Naive thymus-derived CD4-positive, alpha-beta T cell (primary cell): ENCODE measurements at regions not wholly inside any gene's neighbourhood (a gene's known extent, or its start where the extent isn't known, plus 50 kb on each side); places are given as distances from the start of the nearest gene placed in this dataset.

Experiments
- ATAC-seq: fragments of 150-1000 bp; cut with Tn5 transposase; 2 replicates; pipeline ENCODE4 v1.10.0; 2021; ENCODE audit warnings: mild to moderate bottlenecking, moderate library complexity
- CTCF ChIA-PET: fragments of 350-600 bp; sonication (Branson Sonifier 250); formaldehyde crosslinking; loops from one replicate; lab custom pipeline; 2021; ENCODE audit warnings: antibody characterized with exemption; lab: Charles Lee
- POLR2A ChIA-PET: fragments of 350-600 bp; sonication (Branson Sonifier 250); formaldehyde crosslinking; loops from one replicate; lab custom pipeline; 2021; ENCODE audit warnings: antibody characterized with exemption, inconsistent platforms; lab: Charles Lee
- DNase-seq, 9 donors: peaks; one replicate each; pipeline versions ENCODE4 v3.0.0 to v3.0.0-alpha.2; 2020 to 2022; ENCODE audit warnings: mixed read lengths in 1 of 9
- H3K27ac ChIP-seq: one replicate; pipeline ENCODE4 v1.7.0; 2013; ENCODE audit warnings: mild to moderate bottlenecking, low read depth, low read length, moderate library complexity
- H3K27me3 ChIP-seq, 2 donors: one replicate each; pipeline ENCODE4 v1.7.0; 2013; ENCODE audit warnings: low read length in 2 of 2, mild to moderate bottlenecking in 2 of 2, moderate library complexity in 2 of 2; ENCODE audit not compliant: control insufficient read depth in 2 of 2, insufficient read depth in 2 of 2
- H3K36me3 ChIP-seq, 3 experiments: 1 replicate in 2 of 3; 2 replicates in 1 of 3; pipeline ENCODE4 v1.7.0; 2013; ENCODE audit warnings: low read length in 3 of 3, mild to moderate bottlenecking in 3 of 3, moderate library complexity in 1 of 3; ENCODE audit not compliant: insufficient read depth in 3 of 3, control insufficient read depth in 2 of 3
- H3K4me1 ChIP-seq, 2 donors: one replicate each; pipeline ENCODE4 v1.7.0; 2013; ENCODE audit warnings: low read length in 2 of 2, mild to moderate bottlenecking in 2 of 2, moderate library complexity in 1 of 2; ENCODE audit not compliant: control insufficient read depth in 2 of 2, insufficient read depth in 2 of 2
- H3K4me3 ChIP-seq: 2 replicates; pipeline ENCODE4 v1.7.0; 2013; ENCODE audit warnings: mild to moderate bottlenecking, low read length
- H3K9me3 ChIP-seq, 3 experiments: 1 replicate in 2 of 3; 2 replicates in 1 of 3; pipeline ENCODE4 v1.7.0; 2013; ENCODE audit warnings: low read length in 3 of 3; ENCODE audit not compliant: control insufficient read depth in 2 of 3
- H3K27ac Mint-ChIP-seq, 9 donors: one replicate each; pipeline ENCODE4 v1.8.0; 2020 to 2022; ENCODE audit warnings: mixed read lengths in 9 of 9, mild to moderate bottlenecking in 8 of 9, moderate library complexity in 5 of 9, inconsistent platforms in 2 of 9
- H3K27me3 Mint-ChIP-seq, 5 donors: one replicate each; pipeline ENCODE4 v1.8.0; 2021 to 2022; ENCODE audit warnings: mixed read lengths in 5 of 5, mild to moderate bottlenecking in 1 of 5
- H3K36me3 Mint-ChIP-seq, 5 donors: one replicate each; pipeline ENCODE4 v1.8.0; 2020 to 2022; ENCODE audit warnings: mixed read lengths in 5 of 5, mild to moderate bottlenecking in 3 of 5, inconsistent platforms in 1 of 5
- H3K4me1 Mint-ChIP-seq, 7 donors: one replicate each; pipeline ENCODE4 v1.8.0; 2020 to 2022; ENCODE audit warnings: mixed read lengths in 7 of 7, mild to moderate bottlenecking in 3 of 7, inconsistent platforms in 1 of 7
- H3K4me3 Mint-ChIP-seq, 10 donors: one replicate each; pipeline ENCODE4 v1.8.0; 2020 to 2022; ENCODE audit warnings: mild to moderate bottlenecking in 10 of 10, mixed read lengths in 10 of 10, moderate library complexity in 6 of 10, inconsistent platforms in 2 of 10
- H3K9me3 Mint-ChIP-seq, 11 donors: one replicate each; pipeline ENCODE4 v1.8.0; 2020 to 2022; ENCODE audit warnings: mixed read lengths in 11 of 11, mild to moderate bottlenecking in 4 of 11, inconsistent platforms in 1 of 11, moderate library complexity in 1 of 11
- intact Hi-C, 2 donors: fragments of 100-400 bp; cut with micrococcal nuclease; formaldehyde crosslinking; loops; one replicate each; pipeline ENCODE4 v1.15.1; 2023

DNA sequence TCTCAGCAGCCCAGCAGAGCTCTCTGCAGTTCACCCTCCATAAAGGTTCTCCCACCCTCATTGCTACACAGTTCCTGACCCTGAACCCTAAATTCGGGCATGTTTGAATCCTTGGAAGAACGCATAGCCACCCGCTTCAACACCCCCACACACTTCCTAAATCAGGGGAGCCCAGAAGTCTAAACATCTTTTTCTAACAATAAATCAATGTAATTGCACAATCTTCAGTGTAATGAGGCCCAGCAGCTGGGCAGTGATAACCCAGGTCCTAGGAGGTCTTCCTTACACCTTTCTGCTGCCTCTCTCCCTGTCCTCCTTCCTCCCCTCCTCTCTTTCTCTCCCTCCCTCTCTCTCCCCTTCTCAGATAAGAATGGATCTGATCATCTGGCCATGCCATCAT is 88.0 kb downstream of the IRX2 start:
- no peaks in the 10 kb centered on the region for H3K4me1 ChIP-seq
- Mint-ChIP-seq H3K4me3 (no peak overlapping the region), H3K4me1 (no peaks in the 10 kb centered on the region), H3K9me3 (peaks cover 0 to 6% (median 0%) of the 10 kb centered on the region in 11 donors), H3K27me3 (peaks cover 0 to 14% (median 7%) of the 10 kb centered on the region in 5 donors), H3K27ac (no peak overlapping the region), H3K36me3 (no peaks in the 10 kb centered on the region)
- no peak overlapping the region for H3K27ac ChIP-seq
- H3K4me3 ChIP-seq: no peak overlapping the region
- no peak for DNase-seq
- ChIA-PET POLR2A (no interaction called here), CTCF (no interaction called here)
- H3K36me3 ChIP-seq: no peaks in the 10 kb centered on the region
- intact Hi-C loops: no loop called here
- H3K9me3 ChIP-seq: no peaks in the 10 kb centered on the region
- ATAC-seq: no peak
- no peaks in the 10 kb centered on the region for H3K27me3 ChIP-seq

DNA sequence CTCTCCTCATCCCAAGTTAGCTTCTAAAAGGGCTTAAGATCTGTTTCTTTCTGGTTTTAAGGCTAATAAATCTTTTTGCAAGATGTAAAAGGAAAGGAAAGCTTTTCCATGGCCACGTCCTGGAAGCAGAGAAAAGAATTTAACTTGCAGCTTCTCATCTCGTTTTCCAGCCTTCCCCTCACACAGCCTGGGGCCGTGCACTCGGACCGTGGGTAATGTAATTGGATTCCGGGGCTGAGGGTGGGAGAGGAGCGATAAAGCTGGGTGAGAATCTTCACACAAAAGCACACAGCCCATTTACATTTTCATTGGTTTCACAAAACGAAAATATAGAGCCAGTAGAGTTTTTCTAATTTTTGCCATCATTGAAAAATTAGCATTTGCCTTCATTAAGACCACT is 91.2 kb downstream of the IRX2 start:
- peaks cover 0 to 9% (median 0%) of the 10 kb centered on the region in 11 donors for H3K9me3 Mint-ChIP-seq
- H3K4me1 Mint-ChIP-seq: no peaks in the 10 kb centered on the region
- H3K4me1 ChIP-seq: no peaks in the 10 kb centered on the region
- no peak for DNase-seq
- H3K27me3 Mint-ChIP-seq: peaks cover 0 to 32% (median 8%) of the 10 kb centered on the region in 5 donors
- H3K36me3 Mint-ChIP-seq: no peaks in the 10 kb centered on the region
- H3K9me3 ChIP-seq: no peaks in the 10 kb centered on the region
- H3K27ac ChIP-seq: no peak overlapping the region
- ATAC-seq: no peak
- intact Hi-C loops: no loop called here
- H3K4me3 Mint-ChIP-seq: no peak overlapping the region
- H3K4me3 ChIP-seq: no peak overlapping the region
- no peak overlapping the region for H3K27ac Mint-ChIP-seq
- ChIA-PET POLR2A (no interaction called here), CTCF (no interaction called here)
- H3K36me3 ChIP-seq: no peaks in the 10 kb centered on the region
- H3K27me3 ChIP-seq: no peaks in the 10 kb centered on the region

DNA sequence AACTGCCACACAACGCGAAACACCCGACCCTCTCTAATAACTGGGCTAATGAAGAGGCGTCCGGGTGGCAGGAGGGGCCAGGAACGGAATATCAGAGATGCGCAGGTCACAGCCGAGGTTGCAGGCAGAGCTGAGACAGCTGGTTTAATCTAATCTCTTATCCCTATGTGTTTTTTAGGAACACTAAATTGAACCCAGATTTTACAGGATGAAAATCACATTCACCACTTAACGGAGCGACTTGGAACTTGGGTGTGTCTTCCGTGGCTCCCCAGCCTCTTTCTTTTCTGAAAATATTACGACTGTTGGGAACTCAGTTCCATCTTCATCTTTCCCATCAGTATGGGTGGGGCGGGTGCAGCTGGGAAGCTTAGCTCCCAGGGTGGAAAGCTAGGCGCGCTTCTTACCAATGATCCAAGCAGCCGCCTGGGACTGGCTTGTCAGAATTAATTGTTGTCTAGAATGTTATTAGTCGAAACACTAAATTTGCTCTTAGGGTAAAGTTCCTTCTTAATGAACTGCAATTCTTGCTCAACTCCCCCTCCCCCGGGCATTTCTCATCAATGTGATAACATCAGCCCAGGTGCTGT is 92.5 kb downstream of the IRX2 start:
- ChIA-PET CTCF (no interaction called here), POLR2A (no interaction called here)
- DNase-seq (no peak), ATAC-seq (no peak)
- H3K27ac Mint-ChIP-seq: no peak overlapping the region
- H3K4me3 Mint-ChIP-seq: no peak overlapping the region
- no peaks in the 10 kb centered on the region for H3K4me1 ChIP-seq
- no peak overlapping the region for H3K4me3 ChIP-seq
- no peaks in the 10 kb centered on the region for H3K4me1 Mint-ChIP-seq
- H3K27ac ChIP-seq: no peak overlapping the region
- peaks cover 0 to 9% (median 2%) of the 10 kb centered on the region in 11 donors for H3K9me3 Mint-ChIP-seq
- peaks cover 0 to 32% (median 4%) of the 10 kb centered on the region in 5 donors for H3K27me3 Mint-ChIP-seq
- H3K36me3 Mint-ChIP-seq: no peaks in the 10 kb centered on the region
- no peaks in the 10 kb centered on the region for H3K9me3 ChIP-seq
- intact Hi-C loops: no loop called here
- no peaks in the 10 kb centered on the region for H3K27me3 ChIP-seq
- H3K36me3 ChIP-seq: no peaks in the 10 kb centered on the region

DNA sequence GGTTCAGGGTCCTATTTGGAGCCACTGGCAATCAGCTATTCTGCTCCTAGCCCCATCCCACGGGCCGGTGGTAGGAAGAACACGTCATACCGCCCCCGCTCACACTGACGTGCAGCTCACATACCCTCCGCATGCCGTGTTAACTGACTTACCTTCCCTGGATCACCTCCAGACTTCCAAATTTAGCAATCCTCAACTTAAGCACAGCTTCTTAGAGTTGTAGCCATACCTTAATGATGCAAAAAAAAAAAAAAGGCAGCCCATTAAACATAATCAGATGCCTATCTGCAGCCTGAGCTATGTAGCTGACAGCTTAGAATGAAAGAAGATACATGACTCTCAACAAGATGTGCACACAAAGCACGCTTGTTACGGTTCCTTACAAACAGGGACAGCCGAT is 93.0 kb downstream of the IRX2 start:
- Histone ChIP-seq H3K4me1 (no peaks in the 10 kb centered on the region), H3K36me3 (no peaks in the 10 kb centered on the region), H3K9me3 (no peaks in the 10 kb centered on the region), H3K4me3 (no peak overlapping the region), H3K27me3 (no peaks in the 10 kb centered on the region), H3K27ac (no peak overlapping the region)
- Mint-ChIP-seq H3K27ac (no peak overlapping the region), H3K4me3 (no peak overlapping the region), H3K36me3 (peaks cover 0 to under 1% (median 0%) of the 10 kb centered on the region in 5 donors), H3K27me3 (peaks cover 0 to 32% (median under 1%) of the 10 kb centered on the region in 5 donors), H3K9me3 (peaks cover 0 to 5% (median 0%) of the 10 kb centered on the region in 11 donors), H3K4me1 (no peaks in the 10 kb centered on the region)
- intact Hi-C loops: no loop called here
- no peak for DNase-seq
- CTCF ChIA-PET: no interaction called here
- no peak for ATAC-seq
- POLR2A ChIA-PET: no interaction called here

DNA sequence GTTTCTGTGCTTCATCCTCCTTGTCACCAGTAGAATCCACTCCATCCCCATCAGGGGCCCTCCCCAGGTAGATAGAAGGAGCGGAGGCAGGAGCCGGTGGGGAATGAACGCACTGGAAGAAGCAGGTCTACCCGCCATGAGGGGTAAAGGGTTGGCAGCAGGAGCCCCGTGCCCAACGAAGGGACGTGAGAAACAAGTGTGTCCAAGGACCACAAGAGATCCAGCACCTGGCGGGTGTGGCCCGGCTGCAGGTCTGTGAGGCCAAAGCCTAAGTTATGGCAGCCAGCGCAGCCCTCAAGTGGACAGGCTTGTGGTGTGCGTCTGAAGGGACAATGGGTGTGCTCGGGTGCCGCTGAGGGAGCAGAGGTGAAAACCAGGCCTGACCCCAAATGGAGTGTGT is 94.3 kb downstream of the IRX2 start:
- ChIA-PET POLR2A (no interaction called here), CTCF (no interaction called here)
- Mint-ChIP-seq H3K27me3 (peaks cover 0 to 33% (median 4%) of the 10 kb centered on the region in 5 donors), H3K36me3 (peaks cover 0 to 4% (median 0%) of the 10 kb centered on the region in 5 donors), H3K27ac (no peak overlapping the region), H3K4me3 (no peak overlapping the region), H3K9me3 (peaks cover 0 to 7% (median 2%) of the 10 kb centered on the region in 11 donors), H3K4me1 (no peaks in the 10 kb centered on the region)
- Histone ChIP-seq H3K36me3 (no peaks in the 10 kb centered on the region), H3K9me3 (no peaks in the 10 kb centered on the region), H3K27ac (no peak overlapping the region), H3K27me3 (no peaks in the 10 kb centered on the region), H3K4me3 (no peak overlapping the region), H3K4me1 (no peaks in the 10 kb centered on the region)
- intact Hi-C loops: no loop called here
- DNase-seq (no peak), ATAC-seq (no peak)

DNA sequence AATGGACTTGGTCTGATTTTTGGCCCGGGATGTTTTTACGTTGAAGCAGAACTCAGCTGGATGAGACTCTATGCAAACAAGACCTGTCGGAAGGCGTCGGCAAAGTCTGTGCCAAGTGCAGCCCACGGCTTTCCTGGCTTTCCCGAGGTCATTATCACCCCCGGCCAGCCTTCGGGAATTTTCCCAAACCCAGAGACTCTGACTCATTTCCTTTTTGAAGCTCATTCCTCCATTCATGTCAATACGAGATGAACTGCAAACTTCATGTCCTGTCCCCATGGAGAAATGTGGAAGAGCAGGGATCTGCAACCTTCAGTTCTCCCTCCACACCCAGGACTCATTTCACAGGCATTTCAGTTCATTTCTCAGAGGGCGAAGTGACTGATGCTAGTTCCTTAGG is 95.3 kb downstream of the IRX2 start:
- ChIA-PET CTCF (no interaction called here), POLR2A (no interaction called here)
- H3K36me3 ChIP-seq: no peaks in the 10 kb centered on the region
- no peak overlapping the region for H3K4me3 ChIP-seq
- no peaks in the 10 kb centered on the region for H3K4me1 ChIP-seq
- Mint-ChIP-seq H3K9me3 (peaks cover 0 to 7% (median 2%) of the 10 kb centered on the region in 11 donors), H3K4me1 (no peaks in the 10 kb centered on the region), H3K27me3 (peaks cover 0 to 33% (median 4%) of the 10 kb centered on the region in 5 donors), H3K4me3 (no peak overlapping the region), H3K27ac (no peak overlapping the region), H3K36me3 (peaks cover 0 to 4% (median 0%) of the 10 kb centered on the region in 5 donors)
- no peak for DNase-seq
- H3K9me3 ChIP-seq: no peaks in the 10 kb centered on the region
- intact Hi-C loops: no loop called here
- H3K27ac ChIP-seq: no peak overlapping the region
- ATAC-seq: no peak
- no peaks in the 10 kb centered on the region for H3K27me3 ChIP-seq

DNA sequence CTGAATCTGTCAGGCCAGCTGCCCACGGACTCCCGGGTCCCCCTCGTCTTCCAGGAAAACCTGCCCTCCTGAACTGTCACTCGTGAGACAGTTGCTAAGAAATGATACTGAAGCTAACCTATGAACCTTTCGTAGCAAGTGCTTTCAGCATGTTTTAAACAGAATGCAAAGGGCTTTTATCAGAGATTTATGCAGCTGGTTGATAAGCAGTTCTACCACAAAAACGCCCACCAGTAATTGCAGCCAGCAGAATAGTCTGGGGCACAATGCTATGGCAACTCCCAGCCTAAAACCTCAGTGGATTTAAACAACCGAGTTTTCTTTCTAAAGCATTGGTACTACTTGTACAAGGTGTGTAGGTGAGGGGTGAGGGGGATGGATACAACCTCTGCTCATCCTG is 97.5 kb downstream of the IRX2 start:
- Mint-ChIP-seq H3K4me3 (no peak overlapping the region), H3K4me1 (peaks cover 0 to 2% (median 0%) of the 10 kb centered on the region in 7 donors), H3K27me3 (peaks cover 0 to 33% (median 4%) of the 10 kb centered on the region in 5 donors), H3K27ac (no peak overlapping the region), H3K36me3 (peaks cover 0 to 4% (median 0%) of the 10 kb centered on the region in 5 donors), H3K9me3 (peaks cover 0 to 11% (median 4%) of the 10 kb centered on the region in 11 donors)
- Histone ChIP-seq H3K27me3 (no peaks in the 10 kb centered on the region), H3K4me3 (no peak overlapping the region), H3K9me3 (no peaks in the 10 kb centered on the region), H3K27ac (no peak overlapping the region), H3K4me1 (no peaks in the 10 kb centered on the region), H3K36me3 (no peaks in the 10 kb centered on the region)
- intact Hi-C loops: no loop called here
- ChIA-PET CTCF (no interaction called here), POLR2A (no interaction called here)
- ATAC-seq (no peak), DNase-seq (no peak)
